Liver (tissue), 3 donors: ENCODE measurements at regions not wholly inside any gene's neighbourhood (a gene's known extent, or its start where the extent isn't known, plus 50 kb on each side); places are given as distances from the start of the nearest gene placed in this dataset.

Experiments used
- ATF3 ChIP-seq: IDR thresholded peaks from 2 replicates; pipeline ENCODE4 v1.6.1; 2016; ENCODE audit warnings: antibody characterized with exemption
- EGR1 ChIP-seq, 2 donors: IDR thresholded peaks; 2 replicates each; pipeline ENCODE4 v1.6.1; 2016 to 2018; ENCODE audit warnings: antibody characterized with exemption in 2 of 2, low read depth in 2 of 2
- FOXA1 ChIP-seq: IDR thresholded peaks from 2 replicates; pipeline ENCODE4 v1.6.1; 2016; ENCODE audit warnings: antibody characterized with exemption
- HNF4A ChIP-seq, 2 donors: conservative IDR thresholded peaks; 2 replicates each; pipeline ENCODE4 v1.6.1; 2016; ENCODE audit warnings: antibody characterized with exemption in 2 of 2, mild to moderate bottlenecking in 2 of 2
- JUND ChIP-seq, 2 donors: IDR thresholded peaks; 2 replicates each; pipeline ENCODE4 v1.6.1; 2016; ENCODE audit warnings: antibody characterized with exemption in 2 of 2
- RAD21 ChIP-seq, 2 donors: IDR thresholded peaks; 2 replicates each; pipeline ENCODE4 v1.6.1; 2016; ENCODE audit warnings: antibody characterized with exemption in 2 of 2, mild to moderate bottlenecking in 2 of 2
- YY1 ChIP-seq: IDR thresholded peaks from 2 replicates; pipeline ENCODE4 v1.6.1; 2016; ENCODE audit warnings: antibody characterized with exemption, mild to moderate bottlenecking
- TF ChIP-seq, protein P1 (sequence below): fragments of 150-350 bp; IDR thresholded peaks from 2 replicates; pipeline ENCODE4 v1.5.1; 2017; ENCODE audit warnings: improper control_type of control experiment, low read depth, low read length; ENCODE audit not compliant: missing input control
- TF ChIP-seq, protein P2 (sequence below): IDR thresholded peaks from 2 replicates; pipeline ENCODE4 v1.6.1; 2016; ENCODE audit warnings: antibody characterized with exemption, mild to moderate bottlenecking
- TF ChIP-seq, protein P3 (sequence below): IDR thresholded peaks from 2 replicates; pipeline ENCODE4 v1.6.1; 2016; ENCODE audit warnings: antibody characterized with exemption
- donor health status: healthy.
- donor health status: healthy.

GRCh38 chr10:59075576-59075975, 100.9 kb upstream of the PHYHIPL start:
- no peak for TF ChIP-seq HNF4A (conservative IDR thresholded peaks at IDR 0.05)
- TF ChIP-seq, protein P1, sequence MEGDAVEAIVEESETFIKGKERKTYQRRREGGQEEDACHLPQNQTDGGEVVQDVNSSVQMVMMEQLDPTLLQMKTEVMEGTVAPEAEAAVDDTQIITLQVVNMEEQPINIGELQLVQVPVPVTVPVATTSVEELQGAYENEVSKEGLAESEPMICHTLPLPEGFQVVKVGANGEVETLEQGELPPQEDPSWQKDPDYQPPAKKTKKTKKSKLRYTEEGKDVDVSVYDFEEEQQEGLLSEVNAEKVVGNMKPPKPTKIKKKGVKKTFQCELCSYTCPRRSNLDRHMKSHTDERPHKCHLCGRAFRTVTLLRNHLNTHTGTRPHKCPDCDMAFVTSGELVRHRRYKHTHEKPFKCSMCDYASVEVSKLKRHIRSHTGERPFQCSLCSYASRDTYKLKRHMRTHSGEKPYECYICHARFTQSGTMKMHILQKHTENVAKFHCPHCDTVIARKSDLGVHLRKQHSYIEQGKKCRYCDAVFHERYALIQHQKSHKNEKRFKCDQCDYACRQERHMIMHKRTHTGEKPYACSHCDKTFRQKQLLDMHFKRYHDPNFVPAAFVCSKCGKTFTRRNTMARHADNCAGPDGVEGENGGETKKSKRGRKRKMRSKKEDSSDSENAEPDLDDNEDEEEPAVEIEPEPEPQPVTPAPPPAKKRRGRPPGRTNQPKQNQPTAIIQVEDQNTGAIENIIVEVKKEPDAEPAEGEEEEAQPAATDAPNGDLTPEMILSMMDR = no peak
- no peak for TF ChIP-seq ATF3
- TF ChIP-seq YY1 = no peak
- TF ChIP-seq, protein P2, sequence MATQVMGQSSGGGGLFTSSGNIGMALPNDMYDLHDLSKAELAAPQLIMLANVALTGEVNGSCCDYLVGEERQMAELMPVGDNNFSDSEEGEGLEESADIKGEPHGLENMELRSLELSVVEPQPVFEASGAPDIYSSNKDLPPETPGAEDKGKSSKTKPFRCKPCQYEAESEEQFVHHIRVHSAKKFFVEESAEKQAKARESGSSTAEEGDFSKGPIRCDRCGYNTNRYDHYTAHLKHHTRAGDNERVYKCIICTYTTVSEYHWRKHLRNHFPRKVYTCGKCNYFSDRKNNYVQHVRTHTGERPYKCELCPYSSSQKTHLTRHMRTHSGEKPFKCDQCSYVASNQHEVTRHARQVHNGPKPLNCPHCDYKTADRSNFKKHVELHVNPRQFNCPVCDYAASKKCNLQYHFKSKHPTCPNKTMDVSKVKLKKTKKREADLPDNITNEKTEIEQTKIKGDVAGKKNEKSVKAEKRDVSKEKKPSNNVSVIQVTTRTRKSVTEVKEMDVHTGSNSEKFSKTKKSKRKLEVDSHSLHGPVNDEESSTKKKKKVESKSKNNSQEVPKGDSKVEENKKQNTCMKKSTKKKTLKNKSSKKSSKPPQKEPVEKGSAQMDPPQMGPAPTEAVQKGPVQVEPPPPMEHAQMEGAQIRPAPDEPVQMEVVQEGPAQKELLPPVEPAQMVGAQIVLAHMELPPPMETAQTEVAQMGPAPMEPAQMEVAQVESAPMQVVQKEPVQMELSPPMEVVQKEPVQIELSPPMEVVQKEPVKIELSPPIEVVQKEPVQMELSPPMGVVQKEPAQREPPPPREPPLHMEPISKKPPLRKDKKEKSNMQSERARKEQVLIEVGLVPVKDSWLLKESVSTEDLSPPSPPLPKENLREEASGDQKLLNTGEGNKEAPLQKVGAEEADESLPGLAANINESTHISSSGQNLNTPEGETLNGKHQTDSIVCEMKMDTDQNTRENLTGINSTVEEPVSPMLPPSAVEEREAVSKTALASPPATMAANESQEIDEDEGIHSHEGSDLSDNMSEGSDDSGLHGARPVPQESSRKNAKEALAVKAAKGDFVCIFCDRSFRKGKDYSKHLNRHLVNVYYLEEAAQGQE = no peak
- no peak for TF ChIP-seq RAD21 (IDR thresholded peaks at IDR 0.05)
- TF ChIP-seq, protein P3, sequence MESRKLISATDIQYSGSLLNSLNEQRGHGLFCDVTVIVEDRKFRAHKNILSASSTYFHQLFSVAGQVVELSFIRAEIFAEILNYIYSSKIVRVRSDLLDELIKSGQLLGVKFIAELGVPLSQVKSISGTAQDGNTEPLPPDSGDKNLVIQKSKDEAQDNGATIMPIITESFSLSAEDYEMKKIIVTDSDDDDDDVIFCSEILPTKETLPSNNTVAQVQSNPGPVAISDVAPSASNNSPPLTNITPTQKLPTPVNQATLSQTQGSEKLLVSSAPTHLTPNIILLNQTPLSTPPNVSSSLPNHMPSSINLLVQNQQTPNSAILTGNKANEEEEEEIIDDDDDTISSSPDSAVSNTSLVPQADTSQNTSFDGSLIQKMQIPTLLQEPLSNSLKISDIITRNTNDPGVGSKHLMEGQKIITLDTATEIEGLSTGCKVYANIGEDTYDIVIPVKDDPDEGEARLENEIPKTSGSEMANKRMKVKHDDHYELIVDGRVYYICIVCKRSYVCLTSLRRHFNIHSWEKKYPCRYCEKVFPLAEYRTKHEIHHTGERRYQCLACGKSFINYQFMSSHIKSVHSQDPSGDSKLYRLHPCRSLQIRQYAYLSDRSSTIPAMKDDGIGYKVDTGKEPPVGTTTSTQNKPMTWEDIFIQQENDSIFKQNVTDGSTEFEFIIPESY = no peak
- no peak for TF ChIP-seq JUND (IDR thresholded peaks at IDR 0.05)
- no peak for TF ChIP-seq FOXA1
- no peak for TF ChIP-seq EGR1 (IDR thresholded peaks at IDR 0.05; ENCODE audit: low read depth in 2 of 2)
